Renal cortex interstitium (tissue), 11 donors: ENCODE measurements at regions not wholly inside any gene's neighbourhood (a gene's known extent, or its start where the extent isn't known, plus 50 kb on each side); places are given as distances from the start of the nearest gene placed in this dataset.
"Not testable (repeated sequence)": the region's sequence is repeated elsewhere in the genome, so short reads cannot be mapped to it uniquely, and the experiment has no call there.

ENCODE experiments used
- DNase-seq, 11 donors: peaks; one replicate each; pipeline ENCODE4 v3.0.0-alpha.2; 2013; ENCODE audit warnings: low read depth in 9 of 11, low spot score in 4 of 11; ENCODE audit errors: extremely low read depth in 1 of 11

- DNase-seq = no peak
These were observed 235.8 kb upstream of the ALCAM start for GRCh38 chr3:105130911-105131310.

DNA sequence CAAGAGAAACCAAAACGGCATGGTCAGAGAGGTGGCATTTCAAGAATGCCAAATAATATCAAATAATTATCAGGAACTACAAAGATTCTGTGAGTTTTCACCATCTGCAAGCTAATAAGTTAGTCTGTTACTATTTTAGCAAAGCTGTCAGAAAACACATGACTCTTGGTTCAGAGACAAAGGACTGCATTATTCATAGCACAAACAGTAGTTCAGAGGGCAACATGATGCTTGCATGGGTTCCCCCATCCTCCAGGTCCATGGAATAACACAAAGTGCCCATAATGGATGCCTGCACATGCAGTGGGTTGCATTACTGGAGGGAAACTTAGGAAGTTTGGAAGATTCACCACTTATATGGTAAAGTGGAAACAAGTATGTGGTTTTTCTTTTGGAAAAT is 228.8 kb upstream of the ALCAM start:
- no peak for DNase-seq

GRCh38 chr3:105139881-105140560 is 226.7 kb upstream of the ALCAM start:
- no peak for DNase-seq

GRCh38 chr3:105140899-105141367 is 225.8 kb upstream of the ALCAM start:
- no peak for DNase-seq

GRCh38 chr3:105144837-105145236 is 221.9 kb upstream of the ALCAM start:
- DNase-seq = no peak

DNA sequence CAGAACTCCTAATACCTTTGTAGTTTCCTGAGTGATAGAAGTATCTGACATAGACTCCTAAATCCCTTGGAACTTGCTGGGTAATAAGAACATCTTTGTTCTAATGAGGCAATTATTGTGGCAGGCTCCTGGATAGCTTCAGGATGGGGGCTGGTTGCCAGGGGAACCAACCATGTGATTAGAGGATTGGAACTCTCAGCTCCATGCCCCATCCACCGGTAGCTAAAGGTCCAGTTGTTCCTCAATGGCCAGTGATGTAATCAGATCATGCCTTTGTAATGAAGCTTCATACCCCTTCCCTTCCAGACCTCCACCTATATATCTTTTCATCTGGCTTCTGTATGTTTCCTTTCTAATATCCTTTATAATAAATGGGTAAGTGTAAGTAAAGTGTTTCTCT is 221.2 kb upstream of the ALCAM start:
- no peak for DNase-seq

- DNase-seq = not testable (repeated sequence)
These were observed 217.5 kb upstream of the ALCAM start for GRCh38 chr3:105149197-105149596.

DNA sequence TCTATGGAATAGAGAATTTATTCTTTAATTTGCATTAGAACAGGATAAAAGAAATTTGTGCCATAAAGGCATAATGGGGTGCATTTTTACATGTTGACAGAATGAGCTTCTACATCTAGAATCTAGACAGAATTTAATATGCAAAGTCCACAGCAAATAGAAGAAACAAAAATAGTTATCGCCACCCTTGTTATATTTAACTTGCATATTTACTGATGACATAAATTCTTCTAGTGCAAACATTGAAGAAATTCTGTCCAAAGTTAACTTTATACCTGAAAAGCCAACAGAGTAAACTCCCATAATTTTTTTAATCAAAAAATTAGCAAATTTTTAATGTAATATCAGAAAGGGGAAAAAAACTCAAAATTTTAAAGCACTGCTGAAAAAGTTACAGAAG is 213.7 kb upstream of the ALCAM start:
- DNase-seq = no peak

- no peak for DNase-seq
These were observed 212.0 kb upstream of the ALCAM start for GRCh38 chr3:105154692-105155091.

DNA sequence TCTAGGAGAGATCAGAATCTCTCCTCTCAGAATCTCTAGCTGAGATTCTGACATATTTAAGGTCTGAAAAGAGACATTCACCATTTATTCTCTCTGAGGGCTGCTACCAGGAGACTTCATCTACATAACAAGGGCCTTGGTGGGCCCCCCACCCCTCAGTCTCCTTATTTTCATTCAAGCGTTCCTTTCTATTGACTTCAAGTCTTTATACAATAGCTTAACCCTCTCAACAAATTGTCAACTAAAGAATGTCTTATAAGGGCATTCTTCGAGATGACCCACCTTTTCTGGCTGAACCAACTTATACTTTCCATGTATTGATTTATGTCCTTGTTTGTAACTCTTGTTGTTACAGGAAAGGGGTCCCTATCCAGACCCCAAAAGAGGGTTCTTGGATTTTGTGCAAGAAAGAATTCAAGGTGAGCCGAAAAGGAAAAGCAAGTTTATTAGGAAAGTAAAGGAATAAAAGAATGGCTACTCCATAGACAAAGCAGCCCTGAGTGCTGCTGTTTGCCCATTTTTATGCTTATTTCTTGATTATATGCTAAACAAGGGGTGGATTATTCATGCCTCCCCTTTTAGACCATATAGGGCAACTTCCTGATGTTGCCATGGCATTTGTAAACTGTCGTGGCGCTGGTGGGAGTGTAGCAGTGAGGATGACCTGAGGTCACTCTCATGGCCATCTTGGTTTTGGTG is 209.5 kb upstream of the ALCAM start:
- DNase-seq = no peak

DNA sequence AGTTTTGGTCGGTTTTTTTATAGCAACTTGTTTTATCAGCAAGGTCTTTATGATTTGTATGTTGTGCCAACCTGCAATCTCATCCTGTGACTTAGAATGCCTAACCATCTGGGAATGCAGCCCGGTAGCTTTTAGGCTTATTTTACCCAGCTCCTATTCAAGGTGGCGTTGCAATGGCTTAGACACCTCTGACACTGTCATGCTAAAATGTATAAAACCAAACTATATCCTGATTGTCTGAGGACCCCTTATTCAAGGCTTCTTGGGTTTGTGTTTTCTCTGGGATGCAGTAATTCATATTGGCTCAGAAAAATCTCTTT is 209.0 kb upstream of the ALCAM start:
- DNase-seq = no peak

DNA sequence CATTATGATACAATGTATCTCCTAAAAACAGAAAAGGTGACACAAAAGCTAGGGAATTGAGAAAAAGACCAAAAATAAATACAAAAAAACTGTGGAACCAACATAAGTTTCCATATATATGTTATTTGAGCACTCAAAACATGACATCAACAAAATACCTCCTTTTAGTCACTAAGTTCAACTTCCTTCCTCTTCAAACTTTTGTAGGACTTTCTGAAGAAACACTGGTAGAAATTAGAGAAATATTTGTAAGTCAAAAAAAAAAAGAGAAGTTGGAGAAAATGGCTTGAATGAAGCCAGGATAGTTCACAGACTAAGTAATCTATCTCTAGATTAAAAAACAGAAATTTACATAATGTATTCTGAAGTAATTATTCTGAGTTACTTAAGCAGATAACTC is 208.4 kb upstream of the ALCAM start:
- no peak for DNase-seq

- DNase-seq = no peak
These were observed 204.3 kb upstream of the ALCAM start for GRCh38 chr3:105162448-105162847.

GRCh38 chr3:105166893-105167292 is 199.8 kb upstream of the ALCAM start:
- DNase-seq = no peak

DNA sequence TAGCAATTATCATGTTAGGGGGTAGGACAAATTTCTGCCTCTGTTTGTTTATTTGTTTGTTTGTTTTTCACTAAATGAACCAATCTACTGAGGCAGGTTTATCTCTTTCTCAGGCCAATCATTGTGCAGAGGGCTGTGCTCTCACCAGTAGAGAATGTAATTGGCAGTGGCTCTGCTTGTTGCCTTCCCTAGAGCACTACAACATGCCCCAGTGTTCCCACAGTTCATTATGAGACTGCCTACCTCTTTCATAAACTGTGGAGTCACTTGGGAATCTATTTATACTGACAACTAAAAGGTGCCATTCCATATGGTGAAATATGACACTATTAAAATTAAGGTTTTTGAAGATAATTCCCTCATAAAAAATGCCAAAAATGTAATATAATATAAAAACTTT is 196.3 kb upstream of the ALCAM start:
- DNase-seq = no peak

- no peak for DNase-seq
These were observed 192.6 kb upstream of the ALCAM start for GRCh38 chr3:105174017-105174615.

- no peak for DNase-seq
These were observed 189.1 kb upstream of the ALCAM start for GRCh38 chr3:105177576-105177975.

DNA sequence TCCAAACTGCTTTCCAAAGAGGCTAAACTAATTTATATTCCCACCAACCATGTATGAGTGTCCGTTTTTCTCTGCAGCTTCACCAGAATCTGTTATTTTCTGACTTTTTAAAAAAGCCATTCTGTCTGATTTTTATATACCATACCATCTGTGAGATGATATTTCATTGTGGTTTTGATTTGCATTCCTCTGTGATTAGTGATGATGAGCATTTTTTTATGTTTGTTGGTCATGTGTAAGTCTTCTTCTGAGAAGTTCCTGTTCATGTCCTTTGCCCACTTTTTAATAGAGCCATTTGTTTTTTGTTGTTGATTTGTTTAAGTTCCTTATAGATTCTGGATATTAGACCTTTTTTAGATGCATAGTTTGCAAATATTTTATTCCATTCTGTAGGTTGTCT is 179.4 kb upstream of the ALCAM start:
- DNase-seq = no peak

DNA sequence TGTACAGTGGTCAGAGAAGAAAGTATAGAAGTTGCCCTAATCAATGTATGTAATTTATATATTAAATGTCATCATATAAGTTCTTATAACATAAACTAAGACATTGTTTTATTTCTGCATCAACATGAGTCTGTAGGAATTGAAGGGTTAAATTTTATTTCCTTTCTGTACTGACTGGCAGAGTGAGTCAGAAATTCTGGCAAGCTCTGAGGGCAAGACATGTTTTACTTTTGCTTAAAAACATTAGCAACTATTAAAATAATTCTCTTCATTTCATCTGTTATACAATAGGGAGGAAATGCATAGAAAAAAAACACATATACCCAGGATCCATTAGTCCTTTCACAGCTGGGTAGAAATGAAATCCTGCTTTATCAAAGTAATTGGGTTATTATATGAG is 171.4 kb upstream of the ALCAM start:
- no peak for DNase-seq

DNA sequence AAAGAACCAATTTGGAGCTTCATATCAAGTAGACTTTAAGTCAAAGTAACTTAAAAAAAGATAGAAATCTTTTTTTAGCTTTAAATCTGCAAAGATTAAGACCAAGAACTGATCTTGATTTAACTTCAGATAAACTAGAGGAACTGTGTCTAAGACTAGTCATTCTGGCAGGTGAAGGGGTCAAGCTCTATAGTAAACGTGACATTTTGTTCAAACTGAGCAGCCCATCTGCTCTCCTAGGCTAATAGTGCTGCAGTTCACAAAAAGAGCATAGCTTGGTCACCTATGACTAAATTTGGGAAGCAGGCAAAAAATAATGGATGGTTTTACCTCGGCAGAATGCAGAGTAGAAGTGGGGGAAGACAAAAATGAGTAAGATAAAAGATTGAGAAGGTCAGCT is 168.8 kb upstream of the ALCAM start:
- DNase-seq = no peak

GRCh38 chr3:105199217-105199616 is 167.5 kb upstream of the ALCAM start:
- no peak for DNase-seq
